DOHH2 (cell line): ENCODE measurements at regions not wholly inside any gene's neighbourhood (a gene's known extent, or its start where the extent isn't known, plus 50 kb on each side); places are given as distances from the start of the nearest gene placed in this dataset.

ENCODE experiments used
- CTCF ChIP-seq: fragments of 200-600 bp; sonication (generic); IDR thresholded peaks from one replicate; pipeline ENCODE4 v1.5.1; 2014; ENCODE audit warnings: antibody characterized with exemption, mild to moderate bottlenecking, low read depth, low read length; ENCODE audit not compliant: poor library complexity, severe bottlenecking
- EZH2phosphoT487 ChIP-seq: fragments of 200-600 bp; sonication (generic); IDR thresholded peaks from 2 replicates; pipeline ENCODE4 v1.6.1; 2017; ENCODE audit warnings: borderline replicate concordance, mild to moderate bottlenecking, antibody characterized with exemption, low read length, moderate library complexity, mixed read lengths

GRCh38 chr4:179465131-179465797 is 2023.0 kb upstream of the AGA start:
- TF ChIP-seq EZH2phosphoT487 (no peak), CTCF (no peak)
